Panc1 (cell line): ENCODE measurements at regions not wholly inside any gene's neighbourhood (a gene's known extent, or its start where the extent isn't known, plus 50 kb on each side); places are given as distances from the start of the nearest gene placed in this dataset.

Source experiments
- ATAC-seq: fragments of 200-7000 bp; cut with Tn5 transposase; 2 replicates; pipeline ENCODE4 v1.9.1; 2020; ENCODE audit warnings: mild to moderate bottlenecking, moderate library complexity
- BruUV-seq: library from RNA; stranded (reverse); fragments of 400-500 nt; replicated peaks from 2 replicates; lab custom pipeline; 2021; lab: Mats Ljungman, UMichigan
- CTCF ChIA-PET: fragments of 300-600 bp; sonication (Branson Sonifier 250); formaldehyde crosslinking; loops from one replicate; lab custom pipeline; 2022; ENCODE audit warnings: antibody characterized with exemption; lab: Charles Lee
- POLR2A ChIA-PET: fragments of 300-600 bp; sonication (Branson Sonifier 250); formaldehyde crosslinking; loops from one replicate; lab custom pipeline; 2022; ENCODE audit warnings: antibody characterized with exemption; lab: Charles Lee
- DNase-seq: peaks from one replicate; pipeline ENCODE4 v3.0.0-alpha.2; 2010; ENCODE audit warnings: low read depth, low spot score
- H3K27ac ChIP-seq: 2 replicates; pipeline ENCODE4 v1.5.1; 2011; ENCODE audit warnings: mild to moderate bottlenecking, low read length, inconsistent platforms
- H3K27me3 ChIP-seq: fragments of 200-500 bp; sonication (Bioruptor generic); 2 replicates; pipeline ENCODE4 v1.6.0; 2014; ENCODE audit warnings: low read length, inconsistent platforms; ENCODE audit not compliant: control insufficient read depth, insufficient read depth
- H3K36me3 ChIP-seq: fragments of 200-500 bp; sonication (Bioruptor generic); 2 replicates; pipeline ENCODE4 v1.5.1; 2014; ENCODE audit warnings: inconsistent platforms, mild to moderate bottlenecking, low read length, moderate library complexity; ENCODE audit not compliant: control insufficient read depth, insufficient read depth
- H3K4me1 ChIP-seq: 2 replicates; pipeline ENCODE4 v1.5.1; 2011; ENCODE audit warnings: inconsistent platforms, mild to moderate bottlenecking, low read length, moderate library complexity; ENCODE audit not compliant: control insufficient read depth, insufficient read depth
- H3K4me3 ChIP-seq, 2 experiments: 2 replicates each; pipeline ENCODE4 v1.5.1; 2011 to 2012; ENCODE audit warnings: low read depth in 2 of 2, low read length in 2 of 2, mild to moderate bottlenecking in 2 of 2, inconsistent platforms in 1 of 2, moderate library complexity in 1 of 2
- H3K9me3 ChIP-seq: fragments of 200-500 bp; sonication (Bioruptor generic); 2 replicates; pipeline ENCODE4 v1.5.1; 2014; ENCODE audit warnings: low read depth, mild to moderate bottlenecking, inconsistent platforms, low read length, moderate library complexity; ENCODE audit not compliant: control insufficient read depth, insufficient read depth
- POLR2AphosphoS5 ChIP-seq: IDR thresholded peaks from 2 replicates; pipeline ENCODE4 v1.6.1; 2012; ENCODE audit warnings: mild to moderate bottlenecking, low read depth, low read length, moderate library complexity
- SIN3A ChIP-seq: IDR thresholded peaks from 2 replicates; pipeline ENCODE4 v1.6.1; 2012; ENCODE audit warnings: low read depth, mild to moderate bottlenecking, low read length, moderate library complexity, borderline replicate concordance; ENCODE audit not compliant: insufficient read depth
- TCF7L2 ChIP-seq: IDR thresholded peaks from 2 replicates; pipeline ENCODE4 v1.6.1; 2011; ENCODE audit warnings: mild to moderate bottlenecking, low read depth, low read length, inconsistent platforms
- in situ Hi-C: cut with HindIII; loops from 2 replicates; pipeline ENCODE4 v1.10.0; 2016; ENCODE audit warnings: low sequenced_read_pairs, low pct_unique_long_range_greater_than_20kb
- intact Hi-C: fragments of 100-400 bp; cut with micrococcal nuclease; formaldehyde crosslinking; loops from one replicate; pipeline ENCODE4 v1.10.0; 2022; ENCODE audit not compliant: unreplicated experiment
- TF ChIP-seq, protein P1 (sequence below): fragments of 450-650 bp; IDR thresholded peaks from 2 replicates; pipeline ENCODE4 v1.5.1; 2017; ENCODE audit warnings: mild to moderate bottlenecking
- TF ChIP-seq, protein P2 (sequence below), 2 experiments: IDR thresholded peaks; 2 replicates each; pipeline ENCODE4 v1.6.1; 2011 to 2012; ENCODE audit warnings: low read depth in 2 of 2, control low read depth in 1 of 2, low read length in 1 of 2, mild to moderate bottlenecking in 1 of 2, moderate library complexity in 1 of 2; ENCODE audit not compliant: insufficient read depth in 1 of 2

- BruUV-seq = no TSS peak
- in situ Hi-C loops = no loop called here
- ATAC-seq (no peak), DNase-seq (no peak)
- TF ChIP-seq, protein P1, sequence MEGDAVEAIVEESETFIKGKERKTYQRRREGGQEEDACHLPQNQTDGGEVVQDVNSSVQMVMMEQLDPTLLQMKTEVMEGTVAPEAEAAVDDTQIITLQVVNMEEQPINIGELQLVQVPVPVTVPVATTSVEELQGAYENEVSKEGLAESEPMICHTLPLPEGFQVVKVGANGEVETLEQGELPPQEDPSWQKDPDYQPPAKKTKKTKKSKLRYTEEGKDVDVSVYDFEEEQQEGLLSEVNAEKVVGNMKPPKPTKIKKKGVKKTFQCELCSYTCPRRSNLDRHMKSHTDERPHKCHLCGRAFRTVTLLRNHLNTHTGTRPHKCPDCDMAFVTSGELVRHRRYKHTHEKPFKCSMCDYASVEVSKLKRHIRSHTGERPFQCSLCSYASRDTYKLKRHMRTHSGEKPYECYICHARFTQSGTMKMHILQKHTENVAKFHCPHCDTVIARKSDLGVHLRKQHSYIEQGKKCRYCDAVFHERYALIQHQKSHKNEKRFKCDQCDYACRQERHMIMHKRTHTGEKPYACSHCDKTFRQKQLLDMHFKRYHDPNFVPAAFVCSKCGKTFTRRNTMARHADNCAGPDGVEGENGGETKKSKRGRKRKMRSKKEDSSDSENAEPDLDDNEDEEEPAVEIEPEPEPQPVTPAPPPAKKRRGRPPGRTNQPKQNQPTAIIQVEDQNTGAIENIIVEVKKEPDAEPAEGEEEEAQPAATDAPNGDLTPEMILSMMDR = no peak
- no peak for TF ChIP-seq SIN3A
- Histone ChIP-seq H3K4me1 (no peaks in the 10 kb centered on the region), H3K27me3 (no peaks in the 10 kb centered on the region), H3K36me3 (no peaks in the 10 kb centered on the region), H3K27ac (no peak overlapping the region), H3K9me3 (no peaks in the 10 kb centered on the region), H3K4me3 (no peak overlapping the region)
- ChIA-PET POLR2A (no interaction called here), CTCF (no interaction called here)
- intact Hi-C loops = no loop called here
Measured at GRCh38 chr5:120327180-120327579, 136.9 kb upstream of the PRR16 start.

DNA sequence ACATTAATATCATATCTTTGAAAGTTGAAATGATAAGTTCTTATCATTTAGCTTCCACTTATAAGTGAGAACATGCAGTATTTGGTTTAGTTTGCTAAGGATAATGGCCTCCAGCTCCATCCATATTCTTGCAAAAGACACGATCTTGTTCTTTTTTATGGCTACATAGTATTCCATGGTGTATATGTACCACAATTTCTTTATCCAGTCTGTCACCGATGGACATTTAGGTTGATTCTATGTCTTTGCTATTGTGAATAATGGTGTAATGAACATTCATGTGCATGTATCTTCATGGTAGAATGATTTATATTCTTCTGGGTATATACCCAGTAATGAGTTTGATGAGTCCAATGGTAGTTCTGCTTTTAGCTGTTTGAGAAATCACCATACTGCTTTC, 135.0 kb upstream of the PRR16 start:
- no peak for DNase-seq
- intact Hi-C loops (no loop called here), in situ Hi-C loops (no loop called here)
- Histone ChIP-seq H3K4me3 (no peak overlapping the region), H3K27me3 (no peaks in the 10 kb centered on the region), H3K4me1 (no peaks in the 10 kb centered on the region), H3K27ac (no peak overlapping the region), H3K9me3 (no peaks in the 10 kb centered on the region), H3K36me3 (no peaks in the 10 kb centered on the region)
- no peak for ATAC-seq
- CTCF ChIA-PET = no interaction called here
- TF ChIP-seq, protein P1 = no peak
- no peak for TF ChIP-seq TCF7L2
- no peak for TF ChIP-seq SIN3A
- no peak for TF ChIP-seq POLR2AphosphoS5
- TF ChIP-seq, protein P2, sequence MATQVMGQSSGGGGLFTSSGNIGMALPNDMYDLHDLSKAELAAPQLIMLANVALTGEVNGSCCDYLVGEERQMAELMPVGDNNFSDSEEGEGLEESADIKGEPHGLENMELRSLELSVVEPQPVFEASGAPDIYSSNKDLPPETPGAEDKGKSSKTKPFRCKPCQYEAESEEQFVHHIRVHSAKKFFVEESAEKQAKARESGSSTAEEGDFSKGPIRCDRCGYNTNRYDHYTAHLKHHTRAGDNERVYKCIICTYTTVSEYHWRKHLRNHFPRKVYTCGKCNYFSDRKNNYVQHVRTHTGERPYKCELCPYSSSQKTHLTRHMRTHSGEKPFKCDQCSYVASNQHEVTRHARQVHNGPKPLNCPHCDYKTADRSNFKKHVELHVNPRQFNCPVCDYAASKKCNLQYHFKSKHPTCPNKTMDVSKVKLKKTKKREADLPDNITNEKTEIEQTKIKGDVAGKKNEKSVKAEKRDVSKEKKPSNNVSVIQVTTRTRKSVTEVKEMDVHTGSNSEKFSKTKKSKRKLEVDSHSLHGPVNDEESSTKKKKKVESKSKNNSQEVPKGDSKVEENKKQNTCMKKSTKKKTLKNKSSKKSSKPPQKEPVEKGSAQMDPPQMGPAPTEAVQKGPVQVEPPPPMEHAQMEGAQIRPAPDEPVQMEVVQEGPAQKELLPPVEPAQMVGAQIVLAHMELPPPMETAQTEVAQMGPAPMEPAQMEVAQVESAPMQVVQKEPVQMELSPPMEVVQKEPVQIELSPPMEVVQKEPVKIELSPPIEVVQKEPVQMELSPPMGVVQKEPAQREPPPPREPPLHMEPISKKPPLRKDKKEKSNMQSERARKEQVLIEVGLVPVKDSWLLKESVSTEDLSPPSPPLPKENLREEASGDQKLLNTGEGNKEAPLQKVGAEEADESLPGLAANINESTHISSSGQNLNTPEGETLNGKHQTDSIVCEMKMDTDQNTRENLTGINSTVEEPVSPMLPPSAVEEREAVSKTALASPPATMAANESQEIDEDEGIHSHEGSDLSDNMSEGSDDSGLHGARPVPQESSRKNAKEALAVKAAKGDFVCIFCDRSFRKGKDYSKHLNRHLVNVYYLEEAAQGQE (IDR thresholded peaks at IDR 0.05; ENCODE audit: insufficient read depth in 1 of 2, low read depth in 2 of 2, low read length in 1 of 2) = no peak
- POLR2A ChIA-PET = no interaction called here
- BruUV-seq = no TSS peak
